ENCODE measurements at regions not wholly inside any gene's neighbourhood (a gene's known extent, or its start where the extent isn't known, plus 50 kb on each side); places are given as distances from the start of the nearest gene placed in this dataset.

DNA sequence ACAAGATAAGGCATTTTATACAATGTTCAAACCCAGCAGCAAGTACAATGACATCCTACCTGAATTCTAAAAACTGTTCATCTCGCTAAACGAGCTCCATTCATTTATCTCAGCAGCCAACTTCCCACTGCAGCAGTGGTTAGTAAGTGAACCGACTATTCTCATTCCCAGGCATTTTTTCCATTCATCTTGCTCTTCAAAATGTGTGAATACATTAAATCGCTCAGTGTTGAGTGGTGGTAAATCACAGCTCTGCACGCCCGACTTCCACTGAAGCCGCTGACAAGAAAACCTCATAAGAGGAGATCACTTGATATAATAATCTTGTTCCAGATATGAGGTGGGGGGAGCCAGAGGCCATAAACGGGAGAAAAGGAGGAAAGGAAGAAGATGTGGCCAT lies 746.2 kb upstream of the USP15 start:
- TF ChIP-seq, protein P1, sequence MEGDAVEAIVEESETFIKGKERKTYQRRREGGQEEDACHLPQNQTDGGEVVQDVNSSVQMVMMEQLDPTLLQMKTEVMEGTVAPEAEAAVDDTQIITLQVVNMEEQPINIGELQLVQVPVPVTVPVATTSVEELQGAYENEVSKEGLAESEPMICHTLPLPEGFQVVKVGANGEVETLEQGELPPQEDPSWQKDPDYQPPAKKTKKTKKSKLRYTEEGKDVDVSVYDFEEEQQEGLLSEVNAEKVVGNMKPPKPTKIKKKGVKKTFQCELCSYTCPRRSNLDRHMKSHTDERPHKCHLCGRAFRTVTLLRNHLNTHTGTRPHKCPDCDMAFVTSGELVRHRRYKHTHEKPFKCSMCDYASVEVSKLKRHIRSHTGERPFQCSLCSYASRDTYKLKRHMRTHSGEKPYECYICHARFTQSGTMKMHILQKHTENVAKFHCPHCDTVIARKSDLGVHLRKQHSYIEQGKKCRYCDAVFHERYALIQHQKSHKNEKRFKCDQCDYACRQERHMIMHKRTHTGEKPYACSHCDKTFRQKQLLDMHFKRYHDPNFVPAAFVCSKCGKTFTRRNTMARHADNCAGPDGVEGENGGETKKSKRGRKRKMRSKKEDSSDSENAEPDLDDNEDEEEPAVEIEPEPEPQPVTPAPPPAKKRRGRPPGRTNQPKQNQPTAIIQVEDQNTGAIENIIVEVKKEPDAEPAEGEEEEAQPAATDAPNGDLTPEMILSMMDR (IDR thresholded peaks at IDR 0.05), result no peak
- no peak for TF ChIP-seq ZFX (IDR thresholded peaks at IDR 0.05; ENCODE audit: borderline replicate concordance)

Measured in 22Rv1 (cell line).